A549 (cell line): ENCODE measurements at regions not wholly inside any gene's neighbourhood (a gene's known extent, or its start where the extent isn't known, plus 50 kb on each side); places are given as distances from the start of the nearest gene placed in this dataset.

Experiments used
- ATAC-seq, 2 experiments: fragments of 200-7000 bp in 1 of 2; fragments of >200 bp in 1 of 2; cut with Nextera tagmentation in 1 of 2; cut with Tn5 transposase in 1 of 2; 3 replicates each; pipeline versions ENCODE4 v1.8.0 to v1.9.1; 2018 to 2020; ENCODE audit warnings: mild to moderate bottlenecking in 1 of 2, moderate library complexity in 1 of 2
- CTCF ChIA-PET: fragments of 300-600 bp; sonication (Branson Sonifier 250); formaldehyde crosslinking; extraction: SDS; loops from one replicate; lab custom pipeline; 2021; ENCODE audit warnings: antibody characterized with exemption, inconsistent platforms; lab: Yijun Ruan, JAX
- POLR2A ChIA-PET: fragments of 350-600 bp; formaldehyde crosslinking; extraction: SDS; loops from one replicate; lab custom pipeline; 2021; ENCODE audit warnings: antibody characterized with exemption, inconsistent platforms; lab: Yijun Ruan, JAX
- DNase-seq, 2 experiments: peaks; one replicate each; pipeline versions ENCODE4 v3.0.0 to v3.0.0-alpha.2; 2011 to 2016; ENCODE audit warnings: low read depth in 1 of 2, low spot score in 1 of 2
- FAIRE-seq: peaks from 2 replicates; lab custom pipeline; 2011; peaks lifted over from hg19 to GRCh38; lab: Jason Lieb, UNC
- H3K27ac ChIP-seq, 2 experiments: fragments of >200 bp; sonication (Bioruptor Twin); formaldehyde crosslinking; 3 replicates each; pipeline ENCODE4 v1.5.1; 2016 to 2017
- H3K4me1 ChIP-seq: fragments of >200 bp; sonication (Bioruptor Twin); formaldehyde crosslinking; 3 replicates; pipeline ENCODE4 v1.6.1; 2016
- H3K4me2 ChIP-seq: fragments of >200 bp; sonication (Bioruptor Twin); formaldehyde crosslinking; 3 replicates; pipeline ENCODE4 v1.6.1; 2016
- H3K4me3 ChIP-seq: fragments of >200 bp; sonication (Bioruptor Twin); formaldehyde crosslinking; 3 replicates; pipeline ENCODE4 v1.5.1; 2016
- H3K9me3 ChIP-seq: fragments of >200 bp; sonication (Bioruptor Twin); formaldehyde crosslinking; 3 replicates; pipeline ENCODE4 v1.6.1; 2016
- BHLHE40 ChIP-seq: IDR thresholded peaks from 2 replicates; pipeline ENCODE4 v1.6.1; 2012; ENCODE audit warnings: low read depth, low read length, inconsistent platforms
- CBX2 ChIP-seq: fragments of 200-600 bp; sonication (generic); IDR thresholded peaks from 2 replicates; pipeline ENCODE4 v1.6.1; 2016; ENCODE audit warnings: low read depth, mild to moderate bottlenecking, borderline replicate concordance
- CEBPB ChIP-seq, 2 experiments: fragments of >200 bp in 1 of 2; sonication (Bioruptor Twin) in 1 of 2; formaldehyde crosslinking in 1 of 2; IDR thresholded peaks; 2 replicates each; pipeline ENCODE4 v1.6.1; 2012 to 2016
- CHD2 ChIP-seq: fragments of 150-350 bp; IDR thresholded peaks from 2 replicates; pipeline ENCODE4 v1.6.1; 2014; ENCODE audit warnings: low read length; ENCODE audit not compliant: partially characterized antibody
- E2F6 ChIP-seq: IDR thresholded peaks from 2 replicates; pipeline ENCODE4 v1.6.1; 2012; ENCODE audit warnings: low read depth, borderline replicate concordance
- EHF ChIP-seq: fragments of 250-450 bp; sonication (Bioruptor Pico); IDR thresholded peaks from 2 replicates; pipeline ENCODE4 v1.5.0; 2020; ENCODE audit warnings: mild to moderate bottlenecking
- ESRRA ChIP-seq: fragments of 150-350 bp; IDR thresholded peaks from 2 replicates; pipeline ENCODE4 v1.6.1; 2014; ENCODE audit warnings: mild to moderate bottlenecking, low read length, borderline replicate concordance
- FOSB ChIP-seq: fragments of 250-450 bp; sonication (Bioruptor Pico); IDR thresholded peaks from 2 replicates; pipeline ENCODE4 v1.5.0; 2020; ENCODE audit warnings: mild to moderate bottlenecking, moderate library complexity
- FOSL2 ChIP-seq, 2 experiments: fragments of 450-650 bp in 1 of 2; fragments of >200 bp in 1 of 2; sonication (Bioruptor Twin) in 1 of 2; formaldehyde crosslinking; IDR thresholded peaks; 2 replicates each; pipeline versions ENCODE4 v1.5.0 to v1.6.1; 2016 to 2020; ENCODE audit warnings: mild to moderate bottlenecking in 1 of 2, moderate library complexity in 1 of 2
- FOXS1 ChIP-seq: fragments of 250-450 bp; sonication (Bioruptor Pico); IDR thresholded peaks from 2 replicates; pipeline ENCODE4 v1.5.0; 2020; ENCODE audit warnings: mild to moderate bottlenecking, moderate library complexity
- GATA3 ChIP-seq: IDR thresholded peaks from 2 replicates; pipeline ENCODE4 v1.6.1; 2012; ENCODE audit warnings: borderline replicate concordance
- HMGXB4 ChIP-seq: fragments of 250-450 bp; sonication (Bioruptor Pico); IDR thresholded peaks from 2 replicates; pipeline ENCODE4 v1.5.0; 2021; ENCODE audit warnings: mild to moderate bottlenecking, moderate library complexity, borderline replicate concordance
- HOXB13 ChIP-seq: fragments of 250-450 bp; sonication (Bioruptor Pico); IDR thresholded peaks from 2 replicates; pipeline ENCODE4 v1.5.0; 2020; ENCODE audit warnings: low read depth, mild to moderate bottlenecking, moderate library complexity
- JUNB ChIP-seq: fragments of >200 bp; sonication (Bioruptor Twin); formaldehyde crosslinking; IDR thresholded peaks from 2 replicates; pipeline ENCODE4 v1.6.1; 2016
- KDM1A ChIP-seq: fragments of 200-600 bp; sonication (generic); IDR thresholded peaks from 2 replicates; pipeline ENCODE4 v1.6.1; 2016; ENCODE audit warnings: low read depth, mild to moderate bottlenecking
- KDM5A ChIP-seq: fragments of 200-600 bp; sonication (generic); IDR thresholded peaks from 2 replicates; pipeline ENCODE4 v1.6.1; 2016; ENCODE audit warnings: antibody characterized with exemption, mild to moderate bottlenecking
- MYC ChIP-seq: IDR thresholded peaks from 2 replicates; pipeline ENCODE4 v1.6.1; 2012; ENCODE audit warnings: mild to moderate bottlenecking, inconsistent platforms, low read length, improper control_type of control experiment, borderline replicate concordance
- NFE2L2 ChIP-seq: fragments of 150-350 bp; conservative IDR thresholded peaks from 2 replicates; pipeline ENCODE4 v1.6.1; 2014; ENCODE audit warnings: low read length
- NR3C1 ChIP-seq: fragments of >200 bp; sonication (Bioruptor Twin); formaldehyde crosslinking; IDR thresholded peaks from 3 replicates; pipeline ENCODE4 v1.6.1; 2017
- PBX3 ChIP-seq: IDR thresholded peaks from 2 replicates; pipeline ENCODE4 v1.6.1; 2012
- PHF8 ChIP-seq: fragments of 200-600 bp; sonication (generic); IDR thresholded peaks from 2 replicates; pipeline ENCODE4 v1.6.1; 2016; ENCODE audit warnings: low read depth, mild to moderate bottlenecking, antibody characterized with exemption, moderate library complexity, borderline replicate concordance
- POLR2A ChIP-seq: IDR thresholded peaks from 2 replicates; pipeline ENCODE4 v1.6.1; 2012; ENCODE audit warnings: mild to moderate bottlenecking, low read length
- SREBF2 ChIP-seq: fragments of 450-650 bp; IDR thresholded peaks from 2 replicates; pipeline ENCODE4 v1.6.1; 2014; ENCODE audit warnings: mild to moderate bottlenecking, moderate library complexity
- TFCP2L1 ChIP-seq: fragments of 250-450 bp; sonication (Bioruptor Pico); IDR thresholded peaks from 2 replicates; pipeline ENCODE4 v1.5.0; 2021; ENCODE audit warnings: mild to moderate bottlenecking
- TP53 ChIP-seq: fragments of 250-450 bp; sonication (Bioruptor Pico); IDR thresholded peaks from 2 replicates; pipeline ENCODE4 v1.5.0; 2021; ENCODE audit warnings: mild to moderate bottlenecking, moderate library complexity
- ZC3H11A ChIP-seq: fragments of 450-650 bp; IDR thresholded peaks from 2 replicates; pipeline ENCODE4 v1.6.1; 2014; ENCODE audit warnings: antibody characterized with exemption, mild to moderate bottlenecking
- WGBS: methylation state at CpG from one replicate; pipeline ENCODE4 v1.1.6; 2017; ENCODE audit errors: missing lambda C conversion rate; 5-methylcytosine and 5-hydroxymethylcytosine counted together
- TF ChIP-seq, protein P1 (sequence below): IDR thresholded peaks from 2 replicates; pipeline ENCODE4 v1.6.1; 2012

DNA sequence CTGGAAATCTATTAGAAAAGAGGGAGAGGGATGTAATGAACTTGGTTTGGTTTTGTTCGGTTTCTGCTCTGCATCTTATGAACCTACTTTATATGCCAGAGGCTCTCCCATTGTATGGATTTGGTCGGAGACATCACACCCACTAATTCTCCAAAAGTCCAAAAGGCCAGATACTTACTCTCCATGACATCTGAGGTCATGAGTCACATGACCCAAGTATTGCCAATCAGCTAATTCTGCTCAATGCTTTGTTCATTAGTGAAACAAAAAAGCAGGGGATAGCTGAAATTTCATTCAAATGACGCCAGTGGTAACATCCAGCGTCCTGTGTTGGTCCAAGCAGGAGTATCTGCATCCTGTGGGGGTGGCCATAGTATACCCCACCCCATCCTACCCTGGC, 173.6 kb downstream of the TRIM33 start:
- H3K4me3 ChIP-seq, result no peak overlapping the region
- H3K27ac ChIP-seq, result no peak overlapping the region
- H3K4me2 ChIP-seq, result no peak overlapping the region
- H3K9me3 ChIP-seq, result no peaks in the 10 kb centered on the region
- ATAC-seq (no peak), FAIRE-seq (no peak), DNase-seq (no peak)
- WGBS, result 31% methylated on average over 4 of the region's 4 CpGs
- TF ChIP-seq KDM1A (no peak), SREBF2 (no peak), HOXB13 (CRISPR knock-in tag) (no peak), GATA3 (no peak), TP53 (CRISPR knock-in tag) (no peak), MYC (no peak)
- H3K4me1 ChIP-seq, result no peaks in the 10 kb centered on the region
- ChIA-PET POLR2A (no interaction called here), CTCF (interaction anchor here (1.8 to 2.0 kb wide), 2 partner anchors 9 to 91 kb away, joined by 5 to 12 read pairs; no protein-coding TSS in a partner anchor)

GRCh38 chr1:114336360-114336759, 174.6 kb downstream of the TRIM33 start:
- H3K27ac ChIP-seq, result no peak overlapping the region
- ChIA-PET CTCF (no interaction called here), POLR2A (no interaction called here)
- WGBS, result 100% methylated on average over 2 of the region's 2 CpGs
- no peak for ATAC-seq
- H3K4me2 ChIP-seq, result no peak overlapping the region
- H3K9me3 ChIP-seq, result no peaks in the 10 kb centered on the region
- no peak for DNase-seq
- FAIRE-seq, result no peak
- H3K4me1 ChIP-seq, result no peaks in the 10 kb centered on the region
- TF ChIP-seq POLR2A, result no peak
- TF ChIP-seq BHLHE40, result no peak
- no peak for TF ChIP-seq PBX3
- no peak for TF ChIP-seq ZC3H11A
- no peak for TF ChIP-seq TFCP2L1 (CRISPR knock-in tag)
- no peak overlapping the region for H3K4me3 ChIP-seq

- CTCF ChIA-PET, result no interaction called here
- no peaks in the 10 kb centered on the region for H3K9me3 ChIP-seq
- ATAC-seq (no peak), DNase-seq (no peak), FAIRE-seq (no peak)
- no peak overlapping the region for H3K27ac ChIP-seq
- no peaks in the 10 kb centered on the region for H3K4me1 ChIP-seq
- no peak overlapping the region for H3K4me3 ChIP-seq
- POLR2A ChIA-PET, result no interaction called here
- TF ChIP-seq PHF8 (no peak), EHF (CRISPR knock-in tag) (no peak), KDM1A (no peak), GATA3 (no peak)
- no peak overlapping the region for H3K4me2 ChIP-seq
Observed at GRCh38 chr1:114335273-114335672, 175.7 kb downstream of the TRIM33 start.

- H3K4me2 ChIP-seq, result no peak overlapping the region
- POLR2A ChIA-PET, result no interaction called here
- no peak for ATAC-seq
- H3K9me3 ChIP-seq, result no peaks in the 10 kb centered on the region
- no peaks in the 10 kb centered on the region for H3K4me1 ChIP-seq
- DNase-seq, result no peak
- no peak overlapping the region for H3K27ac ChIP-seq
- CTCF ChIA-PET, result interaction anchor here (0.5 to 1.7 kb wide), 2 partner anchors 10 to 212 kb away, joined by 3 read pairs; no protein-coding TSS in a partner anchor
- H3K4me3 ChIP-seq, result no peak overlapping the region
- TF ChIP-seq FOSB (CRISPR knock-in tag), result no peak
- no peak for FAIRE-seq
Observed at GRCh38 chr1:114334297-114334696, 176.7 kb downstream of the TRIM33 start.

DNA sequence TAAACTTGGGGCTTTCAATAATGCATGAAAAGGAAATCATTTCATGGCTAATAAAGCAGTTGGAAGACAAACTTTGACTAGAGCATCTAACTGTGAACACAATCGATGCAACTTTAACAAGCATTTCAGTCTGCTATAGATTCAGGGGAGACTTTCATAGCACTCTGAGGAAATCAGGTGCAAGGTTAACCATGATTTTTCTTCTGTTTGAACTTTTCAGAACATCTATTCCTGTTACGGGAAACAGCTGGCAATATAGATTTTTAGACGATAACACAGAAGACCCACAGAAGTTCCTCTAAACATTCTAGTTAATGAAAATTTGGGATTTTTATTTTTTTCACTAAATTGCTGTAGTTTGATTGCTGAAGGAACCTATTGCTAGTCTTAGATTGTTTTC, 177.3 kb downstream of the TRIM33 start:
- DNase-seq (no peak), ATAC-seq (no peak), FAIRE-seq (no peak)
- CTCF ChIA-PET, result interaction anchor here (1.7 kb wide), 1 partner anchor 10 kb away, joined by 3 read pairs; no protein-coding TSS in a partner anchor
- 58% methylated on average over 3 of the region's 3 CpGs for WGBS
- TF ChIP-seq, protein P1, sequence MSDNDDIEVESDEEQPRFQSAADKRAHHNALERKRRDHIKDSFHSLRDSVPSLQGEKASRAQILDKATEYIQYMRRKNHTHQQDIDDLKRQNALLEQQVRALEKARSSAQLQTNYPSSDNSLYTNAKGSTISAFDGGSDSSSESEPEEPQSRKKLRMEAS, result no peak
- TF ChIP-seq NR3C1 (no peak), EHF (CRISPR knock-in tag) (no peak), CEBPB (IDR thresholded peaks at IDR 0.05) (no peak), E2F6 (no peak), CHD2 (no peak), FOXS1 (CRISPR knock-in tag) (no peak), TP53 (CRISPR knock-in tag) (no peak), NFE2L2 (no peak), BHLHE40 (no peak), HMGXB4 (CRISPR knock-in tag) (no peak), JUNB (no peak), FOSL2 (IDR thresholded peaks at IDR 0.05) (no peak), FOSL2 (CRISPR knock-in tag; IDR thresholded peaks at IDR 0.05) (no peak), CBX2 (no peak), GATA3 (no peak), KDM5A (no peak), ESRRA (no peak), TFCP2L1 (CRISPR knock-in tag) (no peak)
- TF ChIP-seq, all 56 proteins: peak for 0
- H3K4me3 ChIP-seq, result no peak overlapping the region
- H3K27ac ChIP-seq, result no peak overlapping the region
- H3K4me2 ChIP-seq, result no peak overlapping the region
- no peaks in the 10 kb centered on the region for H3K9me3 ChIP-seq
- POLR2A ChIA-PET, result no interaction called here
- no peaks in the 10 kb centered on the region for H3K4me1 ChIP-seq
